ENCODE measurements at regions not wholly inside any gene's neighbourhood (a gene's known extent, or its start where the extent isn't known, plus 50 kb on each side); places are given as distances from the start of the nearest gene placed in this dataset.

GRCh38 chr4:121514443-121514842 lies 133.6 kb upstream of the QRFPR start:
- TF ChIP-seq CTCF (IDR thresholded peaks at IDR 0.05) (no peak), POLR2AphosphoS5 (IDR thresholded peaks at IDR 0.05) (no peak), POLR2A (IDR thresholded peaks at IDR 0.05) (no peak)

Measured in suprapubic skin (tissue), 4 donors.